GM18907 (cell line): ENCODE measurements at regions not wholly inside any gene's neighbourhood (a gene's known extent, or its start where the extent isn't known, plus 50 kb on each side); places are given as distances from the start of the nearest gene placed in this dataset.

Experiments used
- ATAC-seq: cut with Tn5 transposase; IDR thresholded peaks from one replicate; pipeline ENCODE4 v1.9.1; 2021; ENCODE audit warnings: mild to moderate bottlenecking, moderate library complexity; ENCODE audit not compliant: unreplicated experiment

DNA sequence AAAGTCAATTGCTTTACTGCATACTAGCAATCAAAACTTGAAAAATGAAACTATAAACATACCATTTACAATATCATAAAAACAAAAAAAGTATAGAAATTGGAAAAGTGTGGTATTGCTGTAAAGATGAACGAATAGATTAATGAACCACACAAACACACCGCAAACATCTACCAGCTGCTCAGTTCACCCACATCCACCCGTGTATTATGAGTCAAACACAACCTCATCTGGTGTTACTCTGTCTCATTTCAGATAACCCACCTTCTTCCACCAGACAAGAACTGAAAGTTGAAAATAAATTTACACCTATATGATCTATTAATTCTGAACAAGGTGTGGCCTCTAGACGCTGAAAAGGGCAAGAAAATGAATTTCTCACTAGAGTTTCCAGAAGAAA, 53.3 kb downstream of the BLID start:
- ATAC-seq, result no peak

- ATAC-seq, result no peak
Observed at GRCh38 chr11:122059565-122059964, 56.5 kb downstream of the BLID start.

GRCh38 chr11:122050021-122050690, 65.9 kb downstream of the BLID start:
- ATAC-seq, result no peak

DNA sequence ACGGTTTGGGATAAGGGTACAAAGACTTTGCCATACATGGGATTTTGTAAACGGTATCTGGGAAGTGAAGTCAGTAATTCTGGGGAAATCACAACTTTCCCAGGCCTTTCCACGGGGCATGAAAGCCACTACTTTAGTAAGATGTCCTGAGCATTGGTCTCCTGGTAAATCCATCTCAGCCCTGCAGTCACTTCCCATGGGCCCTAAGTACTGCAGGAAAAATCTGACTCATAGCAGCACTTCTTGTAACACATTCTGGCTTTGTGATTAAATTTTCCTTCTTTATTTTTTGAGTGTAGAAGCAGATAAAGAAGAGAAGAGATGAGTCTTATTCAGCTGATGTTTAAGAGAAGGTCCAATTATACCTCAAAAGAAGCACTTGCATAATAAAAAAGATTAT, 67.6 kb downstream of the BLID start:
- no peak for ATAC-seq

- ATAC-seq, result no peak
Observed at GRCh38 chr11:122046846-122047245, 69.2 kb downstream of the BLID start.

DNA sequence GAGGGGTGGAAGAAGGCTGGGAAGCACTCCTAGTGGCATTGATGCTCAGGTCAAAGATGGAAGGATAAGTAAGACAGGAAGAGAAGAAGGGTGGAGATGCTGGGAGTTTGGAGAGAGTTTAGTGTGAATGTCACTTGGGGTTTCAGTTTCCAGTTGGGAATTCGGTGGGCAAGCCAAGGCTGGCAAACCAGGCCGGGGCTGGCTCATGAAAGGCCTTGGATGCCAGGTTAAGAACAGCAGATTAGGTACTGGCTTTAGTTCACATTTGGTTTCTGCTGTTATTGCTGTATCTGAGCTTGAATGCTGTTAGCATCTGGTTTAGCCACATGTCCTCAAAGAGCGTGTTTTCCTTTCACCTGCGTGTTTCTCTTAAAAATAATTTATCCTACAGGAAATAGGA, 69.6 kb downstream of the BLID start:
- ATAC-seq, result no peak

- ATAC-seq, result no peak
Observed at GRCh38 chr11:122045181-122045586, 70.8 kb downstream of the BLID start.

- ATAC-seq, result no peak
Observed at GRCh38 chr11:122044086-122044485, 71.9 kb downstream of the BLID start.

- ATAC-seq, result no peak
Observed at GRCh38 chr11:122042981-122043380, 73.0 kb downstream of the BLID start.

GRCh38 chr11:122040464-122040863, 75.6 kb downstream of the BLID start:
- no peak for ATAC-seq

- no peak for ATAC-seq
Observed at GRCh38 chr11:122038543-122038942, 77.5 kb downstream of the BLID start.

DNA sequence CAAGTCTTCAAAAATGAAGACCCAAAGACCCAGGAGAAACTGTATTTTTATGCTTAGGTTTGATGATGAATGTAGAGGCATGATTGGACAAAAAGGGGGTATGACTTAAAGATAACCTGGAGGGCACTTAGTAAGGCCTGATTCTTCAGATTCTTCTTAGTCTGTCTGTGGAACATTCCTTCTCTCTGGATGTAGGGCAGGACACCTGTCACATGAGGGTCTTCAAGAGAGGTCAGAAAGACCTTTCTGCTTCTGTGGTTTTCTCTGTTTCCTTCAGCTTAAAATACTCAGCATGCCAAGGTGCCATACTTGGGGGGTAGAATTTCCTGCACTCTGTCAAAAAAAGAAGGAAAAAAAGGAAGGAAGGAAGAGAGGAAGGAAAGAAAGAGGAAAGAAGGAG, 78.1 kb downstream of the BLID start:
- no peak for ATAC-seq

- no peak for ATAC-seq
Observed at GRCh38 chr11:122036493-122036892, 79.5 kb downstream of the BLID start.

- ATAC-seq, result no peak
Observed at GRCh38 chr11:122036018-122036417, 80.0 kb downstream of the BLID start.

GRCh38 chr11:122033631-122034030, 82.4 kb downstream of the BLID start:
- no peak for ATAC-seq

DNA sequence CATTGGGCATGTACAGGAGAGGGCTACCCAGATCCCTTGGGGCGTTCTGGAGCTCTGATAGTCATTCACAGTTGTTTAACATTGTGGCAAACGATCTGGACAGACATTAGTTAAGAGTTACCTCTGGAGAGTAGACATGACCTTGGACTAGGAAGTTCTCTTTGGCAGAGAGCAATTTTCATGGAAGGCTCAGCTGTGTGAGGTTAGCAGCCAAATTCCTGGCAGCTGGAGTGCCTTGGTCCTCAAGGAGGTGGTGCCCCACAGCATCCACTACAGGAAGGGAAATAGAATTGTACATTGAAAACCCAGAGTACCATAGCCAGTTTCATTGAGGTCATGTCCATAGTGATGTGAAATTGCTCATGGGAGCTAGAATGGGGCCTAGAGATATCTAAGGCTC, 82.8 kb downstream of the BLID start:
- no peak for ATAC-seq

- ATAC-seq, result no peak
Observed at GRCh38 chr11:122032317-122032716, 83.7 kb downstream of the BLID start.

DNA sequence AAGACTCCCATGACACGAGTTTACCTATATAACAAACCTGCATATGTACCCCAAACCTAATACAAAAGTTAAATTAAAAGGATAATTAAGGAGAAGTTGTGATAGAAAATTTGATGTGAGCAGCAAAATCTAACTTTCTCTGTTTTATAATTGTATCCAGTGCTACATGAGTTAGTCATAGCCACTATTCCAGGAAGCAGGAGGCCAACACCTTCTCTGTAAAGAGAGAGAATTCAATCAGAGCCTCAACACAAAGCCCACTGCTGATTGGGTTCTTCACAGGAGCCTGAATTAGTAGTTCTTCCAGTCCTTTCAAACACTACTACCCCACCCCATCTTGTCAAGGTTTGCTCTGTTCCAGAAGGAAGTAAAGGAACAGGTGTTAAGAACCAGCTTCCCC, 84.2 kb downstream of the BLID start:
- no peak for ATAC-seq

DNA sequence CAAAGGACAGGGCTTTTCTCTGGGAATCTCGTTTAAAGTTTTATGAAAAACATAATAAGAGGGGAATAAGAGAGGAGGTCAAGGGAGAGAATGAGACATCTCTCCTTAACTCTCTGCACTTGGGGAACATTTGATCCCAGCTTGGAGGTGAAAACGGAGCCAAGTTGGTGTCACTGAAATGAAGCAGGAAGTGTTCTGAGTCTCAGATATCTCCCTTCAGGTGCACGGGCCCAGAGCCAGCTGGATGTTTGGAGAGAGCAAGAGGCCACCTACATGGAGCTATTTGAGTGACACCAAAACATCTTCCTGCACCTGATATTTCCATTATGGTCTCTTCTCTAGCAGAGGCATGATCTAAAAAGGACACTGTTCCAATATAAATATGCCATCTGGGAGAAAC, 85.7 kb downstream of the BLID start:
- ATAC-seq, result no peak

DNA sequence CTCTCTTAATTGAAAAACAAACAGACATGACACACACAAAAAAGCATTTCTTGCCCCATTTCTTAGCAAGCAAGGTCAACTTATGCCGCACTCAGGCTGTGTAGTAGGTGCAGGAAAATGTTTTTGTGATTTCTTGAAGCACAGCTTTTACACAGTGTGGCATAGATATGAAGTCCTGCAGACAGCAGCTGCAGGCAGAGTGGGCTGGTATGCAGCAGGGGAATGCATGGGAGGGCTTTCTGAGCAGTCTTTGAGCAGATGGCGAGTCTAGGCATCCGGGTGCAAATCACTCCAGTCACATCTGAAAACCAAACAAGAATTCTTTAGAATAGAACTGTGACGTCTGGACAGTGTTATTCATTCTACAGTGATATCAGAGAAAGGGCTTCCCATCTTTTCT, 87.5 kb downstream of the BLID start:
- ATAC-seq, result no peak

GRCh38 chr11:122028036-122028435, 88.0 kb downstream of the BLID start:
- no peak for ATAC-seq

DNA sequence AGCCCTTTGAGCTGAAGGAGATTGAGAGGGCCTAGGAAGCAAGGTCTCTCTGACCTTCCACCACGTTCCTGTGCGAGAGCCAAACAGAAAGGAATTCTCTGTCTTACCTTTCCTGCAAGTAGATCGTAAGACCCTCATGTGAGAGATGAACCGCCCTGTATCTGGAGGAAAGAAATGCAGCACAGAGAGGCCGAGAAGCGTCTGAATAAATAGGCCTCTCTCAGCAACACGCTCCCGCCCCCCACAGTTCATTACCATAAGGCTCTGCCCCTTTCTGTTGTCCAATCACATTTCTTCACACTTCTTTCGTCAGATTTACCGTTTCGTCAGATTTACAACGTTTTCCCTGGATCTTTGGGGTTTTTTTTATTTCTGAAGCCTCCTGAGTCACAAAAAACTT, 90.3 kb downstream of the BLID start:
- ATAC-seq, result no peak

GRCh38 chr11:122024278-122024677, 91.7 kb downstream of the BLID start:
- no peak for ATAC-seq
